ENCODE measurements at regions not wholly inside any gene's neighbourhood (a gene's known extent, or its start where the extent isn't known, plus 50 kb on each side); places are given as distances from the start of the nearest gene placed in this dataset.

DNA sequence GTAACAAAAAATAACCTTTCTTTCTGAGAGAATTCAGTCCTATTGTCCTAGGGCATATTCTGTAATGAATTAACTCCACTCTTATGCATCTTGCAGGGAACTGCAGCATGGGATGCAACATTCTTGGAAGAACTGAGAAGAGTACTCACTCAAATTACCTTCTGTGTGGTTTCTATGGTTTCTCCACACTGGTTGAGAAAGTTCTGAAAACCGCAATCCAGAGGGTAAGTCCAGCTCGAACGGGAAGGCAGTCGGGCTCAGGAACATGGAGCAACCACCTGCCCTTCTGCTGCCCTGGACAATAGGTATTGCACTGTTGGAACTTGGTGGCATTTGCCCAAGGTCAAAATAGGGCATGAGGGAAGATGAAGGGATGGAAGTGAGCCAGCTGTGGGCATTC lies 59.6 kb upstream of the CDK13 start:
- Mint-ChIP-seq H3K9me3 (ENCODE audit: unreplicated experiment) (no peaks in the 10 kb centered on the region), H3K27ac (ENCODE audit: low read depth, unreplicated experiment) (no peak overlapping the region), H3K36me3 (ENCODE audit: insufficient read depth, unreplicated experiment) (no peaks in the 10 kb centered on the region), H3K4me1 (ENCODE audit: insufficient read depth, unreplicated experiment) (no peaks in the 10 kb centered on the region), H3K27me3 (ENCODE audit: insufficient read depth, unreplicated experiment) (peaks cover 11% of the 10 kb centered on the region), H3K4me3 (ENCODE audit: unreplicated experiment) (no peak overlapping the region)
- TF ChIP-seq, protein P1, sequence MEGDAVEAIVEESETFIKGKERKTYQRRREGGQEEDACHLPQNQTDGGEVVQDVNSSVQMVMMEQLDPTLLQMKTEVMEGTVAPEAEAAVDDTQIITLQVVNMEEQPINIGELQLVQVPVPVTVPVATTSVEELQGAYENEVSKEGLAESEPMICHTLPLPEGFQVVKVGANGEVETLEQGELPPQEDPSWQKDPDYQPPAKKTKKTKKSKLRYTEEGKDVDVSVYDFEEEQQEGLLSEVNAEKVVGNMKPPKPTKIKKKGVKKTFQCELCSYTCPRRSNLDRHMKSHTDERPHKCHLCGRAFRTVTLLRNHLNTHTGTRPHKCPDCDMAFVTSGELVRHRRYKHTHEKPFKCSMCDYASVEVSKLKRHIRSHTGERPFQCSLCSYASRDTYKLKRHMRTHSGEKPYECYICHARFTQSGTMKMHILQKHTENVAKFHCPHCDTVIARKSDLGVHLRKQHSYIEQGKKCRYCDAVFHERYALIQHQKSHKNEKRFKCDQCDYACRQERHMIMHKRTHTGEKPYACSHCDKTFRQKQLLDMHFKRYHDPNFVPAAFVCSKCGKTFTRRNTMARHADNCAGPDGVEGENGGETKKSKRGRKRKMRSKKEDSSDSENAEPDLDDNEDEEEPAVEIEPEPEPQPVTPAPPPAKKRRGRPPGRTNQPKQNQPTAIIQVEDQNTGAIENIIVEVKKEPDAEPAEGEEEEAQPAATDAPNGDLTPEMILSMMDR (IDR thresholded peaks at IDR 0.05; ENCODE audit: unreplicated experiment): no peak
- ChIA-PET CTCF (interaction anchor here (1.1 to 2.1 kb wide), 2 partner anchors 162 to 310 kb away, joined by 4 to 17 read pairs; no protein-coding TSS in a partner anchor), POLR2A (no interaction called here)
- no peak for DNase-seq (ENCODE audit: unreplicated experiment)
- intact Hi-C loops (cut with micrococcal nuclease): no loop called here
- BruUV-seq (replicated peaks): no TSS peak

DNA sequence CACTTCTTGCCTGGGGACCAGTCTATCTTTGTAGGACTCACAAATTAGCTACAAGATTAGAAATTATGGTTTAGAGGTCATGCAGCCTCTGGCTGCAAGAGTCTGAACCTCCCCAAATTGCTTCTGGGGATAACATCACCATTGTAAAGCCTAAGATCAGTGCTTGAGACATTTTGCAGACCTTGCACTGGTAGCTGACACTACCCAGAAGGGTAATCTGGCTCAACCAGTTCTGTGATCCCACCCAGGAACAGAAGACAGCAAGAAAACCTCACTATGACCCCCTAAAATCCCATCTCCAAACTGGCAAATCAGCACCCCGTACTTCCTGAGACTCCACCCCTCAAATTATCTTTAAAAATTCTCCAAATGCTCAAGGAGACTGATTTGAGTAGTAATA lies 58.2 kb upstream of the CDK13 start:
- POLR2A ChIA-PET: no interaction called here
- no peak for DNase-seq (ENCODE audit: unreplicated experiment)
- Mint-ChIP-seq H3K9me3 (ENCODE audit: unreplicated experiment) (no peaks in the 10 kb centered on the region), H3K27me3 (ENCODE audit: insufficient read depth, unreplicated experiment) (peaks cover 11% of the 10 kb centered on the region), H3K36me3 (ENCODE audit: insufficient read depth, unreplicated experiment) (no peaks in the 10 kb centered on the region), H3K4me3 (ENCODE audit: unreplicated experiment) (no peak overlapping the region), H3K4me1 (ENCODE audit: insufficient read depth, unreplicated experiment) (no peaks in the 10 kb centered on the region), H3K27ac (ENCODE audit: low read depth, unreplicated experiment) (no peak overlapping the region)
- no TSS peak for BruUV-seq (replicated peaks)
- CTCF ChIA-PET: interaction anchor here (1.0 kb wide), 2 partner anchors 28 to 57 kb away, joined by 3 to 4 read pairs; no protein-coding TSS in a partner anchor
- intact Hi-C loops (cut with micrococcal nuclease): no loop called here
- TF ChIP-seq, protein P1 (IDR thresholded peaks at IDR 0.05; ENCODE audit: unreplicated experiment): no peak

DNA sequence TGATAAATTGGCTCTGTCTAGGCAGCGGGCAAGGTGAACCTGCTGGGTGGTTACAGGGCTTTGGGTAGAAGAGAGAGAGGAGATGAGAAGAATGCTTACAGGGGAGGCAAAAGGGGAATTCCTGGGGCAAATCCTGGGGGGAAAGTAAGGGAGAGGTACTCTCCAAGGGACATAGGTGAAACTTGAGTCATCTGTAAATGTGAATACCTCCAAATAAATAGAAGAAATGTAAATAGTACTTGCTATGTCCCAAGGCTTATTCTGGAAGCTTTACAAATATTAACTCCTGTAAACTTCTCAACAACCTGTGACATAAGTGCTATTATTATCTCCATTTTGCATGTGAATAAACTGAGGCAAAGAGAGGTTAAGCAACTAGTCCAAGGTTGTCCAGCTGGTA lies 57.7 kb upstream of the CDK13 start:
- CTCF ChIA-PET: interaction anchor here (0.6 to 1.4 kb wide), 6 partner anchors 15 to 312 kb away, joined by 3 to 4 read pairs (median 3); no protein-coding TSS in a partner anchor

DNA sequence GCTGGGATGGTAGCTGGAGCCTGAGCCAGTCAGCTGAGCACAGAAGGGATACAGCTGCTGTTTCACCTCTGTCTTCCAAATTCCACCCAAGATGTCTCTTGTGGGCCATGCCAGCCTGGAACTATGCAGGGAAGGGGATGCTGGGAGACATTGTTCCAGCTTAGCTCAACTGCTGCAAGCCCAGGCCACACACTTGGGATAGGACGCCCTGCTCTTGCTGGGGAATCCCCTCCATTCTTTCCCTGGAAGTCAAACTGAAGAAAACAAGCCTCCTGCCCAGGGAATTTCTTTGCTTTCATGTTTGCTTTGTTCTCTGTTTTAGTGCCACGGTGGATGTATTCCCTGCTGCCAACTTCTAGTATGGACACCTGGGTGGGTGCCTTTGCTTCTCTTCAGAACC lies 55.2 kb upstream of the CDK13 start:
- Mint-ChIP-seq H3K27me3 (ENCODE audit: insufficient read depth, unreplicated experiment) (peaks cover 11% of the 10 kb centered on the region), H3K4me3 (ENCODE audit: unreplicated experiment) (no peak overlapping the region), H3K27ac (ENCODE audit: low read depth, unreplicated experiment) (no peak overlapping the region), H3K9me3 (ENCODE audit: unreplicated experiment) (no peaks in the 10 kb centered on the region), H3K4me1 (ENCODE audit: insufficient read depth, unreplicated experiment) (no peaks in the 10 kb centered on the region), H3K36me3 (ENCODE audit: insufficient read depth, unreplicated experiment) (no peaks in the 10 kb centered on the region)
- ChIA-PET CTCF (interaction anchor here (0.8 to 10.6 kb wide), 12 partner anchors 14 to 315 kb away, joined by 3 to 152 read pairs (median 7); partner anchors contain the start of genes MPLKIP and SUGCT), POLR2A (interaction anchor here (2.1 kb wide), 1 partner anchor 56 kb away, joined by 6 read pairs; the partner anchor contains the start of gene CDK13)
- TF ChIP-seq, protein P1 (IDR thresholded peaks at IDR 0.05; ENCODE audit: unreplicated experiment): no peak
- no TSS peak for BruUV-seq (replicated peaks)
- intact Hi-C loops (cut with micrococcal nuclease): no loop called here
- no peak for DNase-seq (ENCODE audit: unreplicated experiment)

More for the DNA sequence above, 57.7 kb upstream of the CDK13 start:
- no TSS peak for BruUV-seq (replicated peaks)
- H3K4me1 Mint-ChIP-seq (ENCODE audit: insufficient read depth, unreplicated experiment): no peaks in the 10 kb centered on the region
- H3K36me3 Mint-ChIP-seq (ENCODE audit: insufficient read depth, unreplicated experiment): no peaks in the 10 kb centered on the region
- no peak for DNase-seq (ENCODE audit: unreplicated experiment)
- POLR2A ChIA-PET: interaction anchor here (2.0 kb wide), 1 partner anchor 160 kb away, joined by 5 read pairs; no protein-coding TSS in a partner anchor
- peaks cover 11% of the 10 kb centered on the region for H3K27me3 Mint-ChIP-seq (ENCODE audit: insufficient read depth, unreplicated experiment)
- intact Hi-C loops (cut with micrococcal nuclease): no loop called here
- no peak overlapping the region for H3K27ac Mint-ChIP-seq (ENCODE audit: low read depth, unreplicated experiment)
- no peaks in the 10 kb centered on the region for H3K9me3 Mint-ChIP-seq (ENCODE audit: unreplicated experiment)
- no peak overlapping the region for H3K4me3 Mint-ChIP-seq (ENCODE audit: unreplicated experiment)
- TF ChIP-seq, protein P1 (IDR thresholded peaks at IDR 0.05; ENCODE audit: unreplicated experiment): no peak
